NCI-H748 (cell line): ENCODE measurements at regions not wholly inside any gene's neighbourhood (a gene's known extent, or its start where the extent isn't known, plus 50 kb on each side); places are given as distances from the start of the nearest gene placed in this dataset.

Experiments used
- DNase-seq: peaks from one replicate; lab custom pipeline; 2025; ENCODE audit not compliant: unreplicated experiment; lab: John Stamatoyannopoulos, UW

DNA sequence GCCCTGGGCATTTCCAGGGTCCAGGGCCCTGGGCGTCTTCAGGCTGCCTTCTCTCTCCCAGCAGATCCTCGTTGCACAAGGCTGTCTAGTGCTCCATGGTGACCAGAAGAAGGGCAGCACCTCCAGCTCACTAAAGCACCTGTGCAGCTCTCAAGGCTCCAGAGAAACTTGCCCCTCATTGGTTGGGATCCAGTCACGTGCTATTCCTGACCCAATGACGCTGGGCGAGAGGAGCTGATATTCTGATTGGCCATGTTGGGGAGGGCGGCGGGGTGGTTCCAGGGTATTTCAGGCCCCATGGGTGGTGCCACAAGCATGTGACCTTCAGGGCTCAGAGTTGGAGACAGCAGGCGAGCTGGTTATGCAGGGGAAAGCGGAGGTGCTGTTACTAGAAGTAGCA lies 309.1 kb downstream of the TOX3 start:
- DNase-seq, result no peak

DNA sequence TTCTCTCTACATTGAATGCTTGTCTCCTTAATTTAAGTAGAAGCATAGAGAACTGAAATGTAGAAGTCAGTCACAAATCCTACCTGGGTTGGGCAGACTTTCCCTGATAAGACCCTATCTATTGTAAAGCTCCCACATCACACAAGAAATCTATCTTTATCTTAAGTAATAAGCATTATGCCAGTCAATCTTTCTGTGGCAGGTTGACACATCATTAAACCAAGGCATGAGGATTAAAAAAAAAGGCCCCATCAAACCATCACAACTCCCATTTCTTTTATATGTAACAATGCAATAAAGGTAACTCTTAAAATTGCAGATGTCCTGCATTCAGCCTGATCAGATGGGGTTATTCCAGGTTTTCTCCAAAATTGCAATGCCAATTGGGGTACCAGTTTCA lies 311.8 kb downstream of the TOX3 start:
- no peak for DNase-seq

DNA sequence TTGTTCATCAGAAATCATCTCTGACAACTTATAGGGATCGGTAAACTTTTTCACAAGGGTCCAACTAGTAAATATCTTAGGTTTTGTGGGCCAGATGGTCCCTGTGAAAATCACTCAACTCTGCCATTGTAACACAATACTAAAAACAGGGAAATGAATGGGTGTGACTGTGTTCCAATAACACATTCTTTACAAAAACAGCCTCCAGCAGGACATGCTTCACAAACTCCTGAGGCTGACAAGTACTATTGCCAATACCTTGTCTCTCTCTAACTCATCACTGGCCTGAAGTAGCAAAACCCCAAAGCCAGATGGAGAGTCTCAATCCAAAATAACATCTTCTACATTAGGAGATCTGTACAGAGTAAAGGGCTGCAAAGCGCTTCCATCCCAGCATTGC lies 312.3 kb downstream of the TOX3 start:
- DNase-seq, result peak; percentile 3

DNA sequence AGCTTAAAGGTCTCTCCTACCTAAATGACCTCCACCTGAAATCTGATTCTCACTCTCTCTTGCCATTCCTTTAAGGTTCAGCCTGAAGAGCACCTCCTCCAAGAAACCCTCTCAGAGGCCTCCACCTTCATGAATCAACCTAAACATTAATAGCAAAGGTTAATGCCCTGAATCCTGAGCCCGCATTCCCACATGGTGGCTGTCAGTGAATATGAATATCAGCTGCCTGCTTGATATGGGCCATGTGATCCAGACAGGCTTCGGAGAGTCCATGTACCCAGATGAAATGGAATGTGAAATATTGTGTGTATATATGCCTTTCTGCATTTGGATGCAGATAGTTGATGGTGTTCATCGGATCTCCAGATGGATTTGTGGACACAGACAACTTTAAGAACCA lies 317.5 kb downstream of the TOX3 start:
- no peak for DNase-seq

DNA sequence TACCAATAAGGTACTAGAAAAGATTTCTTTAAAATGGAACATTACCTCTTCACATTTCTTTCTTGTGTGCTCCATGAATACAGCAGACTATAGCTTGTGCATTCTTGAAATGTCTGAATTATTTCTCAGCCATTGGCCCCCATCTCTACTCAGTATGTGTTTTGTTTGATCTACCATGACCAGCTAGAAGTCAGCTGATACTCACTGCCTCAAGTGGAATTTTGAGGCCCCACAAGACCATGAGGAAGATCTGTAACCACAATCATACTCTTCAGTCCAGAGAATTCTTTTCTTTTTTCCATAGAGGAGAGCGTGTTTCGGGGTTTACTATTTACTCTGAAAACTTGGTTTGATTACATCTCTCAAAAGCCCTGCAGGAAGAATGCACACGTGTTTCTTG lies 319.1 kb downstream of the TOX3 start:
- DNase-seq, result no peak

DNA sequence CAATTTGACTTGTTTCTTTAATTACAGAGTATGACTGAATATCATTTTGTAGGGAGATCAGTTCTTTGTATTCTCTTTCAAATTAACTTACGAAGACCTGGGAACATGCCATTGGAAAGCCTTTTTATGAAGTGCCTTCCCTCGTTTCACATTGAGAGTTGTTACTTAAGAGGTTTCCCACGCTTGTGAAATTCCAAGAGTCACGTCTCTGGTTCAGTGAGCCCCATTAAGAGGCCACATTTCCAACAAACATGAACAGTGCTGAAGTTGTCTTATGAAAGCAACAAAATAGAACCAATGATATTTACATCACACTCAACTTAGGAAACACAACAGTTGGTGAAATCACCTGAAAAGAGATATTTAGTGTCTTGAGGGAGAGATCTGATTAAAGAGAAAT lies 334.1 kb downstream of the TOX3 start:
- no peak for DNase-seq

DNA sequence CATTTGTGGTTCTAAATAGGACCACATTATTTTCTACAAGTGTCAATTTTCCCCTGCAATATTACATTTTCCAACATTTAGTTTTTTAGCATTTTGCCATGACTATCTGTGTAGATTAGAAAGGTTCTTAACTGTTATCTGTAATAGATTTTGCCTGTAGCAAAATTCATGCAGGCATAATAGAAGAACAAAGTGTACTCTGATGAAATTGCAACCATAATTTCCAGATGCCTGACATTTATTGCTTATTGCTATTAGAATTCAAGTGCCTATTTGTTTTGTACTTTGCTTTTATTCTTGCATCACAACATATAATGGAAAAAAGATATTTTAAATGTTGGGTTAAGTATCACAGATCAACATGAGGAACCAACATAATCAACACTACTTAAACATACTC lies 337.7 kb downstream of the TOX3 start:
- DNase-seq, result no peak

DNA sequence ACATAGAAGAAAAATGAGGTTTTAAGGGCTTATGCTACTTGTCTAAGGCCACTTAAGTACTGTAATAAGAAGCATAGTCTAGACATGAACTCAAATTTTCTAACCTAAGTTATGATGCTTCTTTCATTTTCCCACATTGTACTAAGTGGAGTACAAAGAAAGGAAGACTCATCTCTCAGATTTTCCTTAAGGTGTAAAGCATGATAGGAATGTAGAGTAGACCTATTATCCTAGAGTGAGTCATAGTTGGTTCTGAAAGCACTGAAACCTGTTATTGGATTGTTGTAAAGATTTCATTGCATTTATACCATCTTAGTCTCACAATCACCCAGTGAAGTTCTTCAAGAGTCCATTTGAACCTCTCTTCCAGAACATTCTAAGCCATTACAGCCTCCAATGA lies 343.8 kb downstream of the TOX3 start:
- DNase-seq, result no peak

DNA sequence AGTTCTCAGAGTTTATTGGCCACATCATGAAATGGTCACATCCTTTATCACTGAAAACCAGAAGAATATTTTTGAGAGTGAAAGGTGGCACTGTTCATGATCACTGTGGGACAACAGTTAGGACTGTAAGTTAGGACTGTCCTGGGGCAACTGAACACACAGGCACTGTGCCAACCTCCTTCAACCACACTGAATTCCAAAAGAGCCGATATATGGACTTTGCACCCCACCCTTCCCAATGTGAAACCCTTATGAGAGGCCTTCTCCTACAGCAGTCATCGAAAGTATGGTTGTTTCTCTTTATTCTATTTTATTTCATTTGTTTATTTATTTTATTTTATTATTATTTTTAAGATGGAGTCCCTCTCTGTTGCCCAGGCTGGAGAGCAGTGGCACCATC lies 353.5 kb downstream of the TOX3 start:
- no peak for DNase-seq

DNA sequence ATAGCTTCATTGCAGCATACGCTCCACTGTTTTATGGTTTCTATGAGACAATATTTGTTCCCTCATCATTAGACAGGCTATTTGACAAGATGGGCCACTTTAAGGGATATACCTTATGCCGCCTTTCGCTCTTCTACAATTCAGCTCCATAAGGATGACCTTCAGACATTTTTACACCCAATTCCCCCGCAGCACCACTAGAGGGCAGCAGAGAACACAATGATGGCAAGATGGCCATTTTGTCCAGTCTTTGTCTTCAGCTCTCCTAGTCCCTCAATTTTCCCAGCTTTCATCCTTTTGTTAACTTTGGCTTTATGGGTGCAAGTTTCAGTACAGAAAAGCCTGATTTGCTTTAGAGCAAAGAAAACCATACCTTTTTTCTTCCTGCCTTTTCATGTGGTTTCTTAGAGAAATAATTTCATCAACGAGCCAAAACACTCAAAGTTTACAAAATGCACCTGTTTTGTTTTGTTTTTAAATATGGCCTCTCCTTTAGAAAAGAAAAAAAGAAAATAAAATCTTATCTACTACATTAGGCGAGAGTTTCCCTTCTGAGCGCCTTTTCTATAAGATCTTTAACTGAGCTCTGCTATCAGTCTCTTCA lies 355.3 kb downstream of the TOX3 start:
- peak; percentile 84 for DNase-seq

DNA sequence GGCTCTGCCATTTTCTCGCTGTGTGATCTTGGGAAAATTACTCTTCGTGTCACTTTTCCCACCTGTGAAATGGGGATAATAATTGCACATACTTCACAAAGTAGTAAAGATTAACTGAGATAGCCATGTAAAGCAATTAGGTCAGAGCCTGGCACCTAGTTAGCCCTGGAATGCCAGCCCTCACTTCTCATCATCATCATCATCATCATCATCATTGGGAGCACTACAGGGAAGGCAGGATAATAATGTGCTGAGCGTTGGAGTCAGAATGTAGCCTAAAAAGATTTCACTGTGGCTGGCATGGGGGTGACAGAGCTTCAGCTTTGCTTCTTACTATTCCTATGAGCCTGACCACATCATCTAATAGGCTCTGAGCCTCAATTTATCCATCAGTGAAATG lies 362.6 kb downstream of the TOX3 start:
- no peak for DNase-seq

DNA sequence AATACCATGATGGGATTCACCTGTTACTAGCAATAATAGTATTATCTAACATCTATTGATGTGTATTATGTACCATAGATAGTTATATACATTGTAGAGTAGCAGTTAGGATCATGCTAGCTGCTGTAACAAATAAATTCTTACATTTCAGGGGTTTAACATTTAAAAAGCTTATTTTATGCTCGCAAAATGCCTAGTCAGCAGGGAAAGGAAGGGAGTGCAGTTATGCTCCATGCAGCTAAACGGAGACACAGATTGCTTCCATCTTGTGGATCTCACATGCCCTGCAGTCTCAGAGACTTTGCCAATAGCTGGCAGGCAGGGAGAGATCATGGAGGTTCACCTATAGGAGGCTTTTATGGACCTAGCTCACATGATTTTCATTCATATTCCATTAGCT lies 364.1 kb downstream of the TOX3 start:
- DNase-seq, result no peak

DNA sequence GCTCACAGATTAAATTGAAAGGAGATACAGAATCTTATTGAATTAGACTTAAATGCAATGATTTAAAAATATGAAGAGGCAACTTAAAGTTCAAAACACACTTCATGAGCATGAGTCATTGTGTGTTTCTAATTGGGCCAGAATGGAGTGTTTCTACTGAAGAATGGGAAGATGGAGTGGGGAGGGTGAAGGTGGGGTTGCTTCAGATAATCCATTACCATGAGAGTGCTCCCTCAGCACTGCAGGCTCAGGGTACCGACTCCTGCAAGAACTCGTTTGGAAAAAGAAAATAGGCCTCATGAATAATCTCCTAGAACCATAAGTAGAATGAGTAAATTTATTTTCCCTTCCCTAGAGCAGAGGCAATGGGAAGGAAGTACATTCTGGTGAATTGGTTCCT lies 372.8 kb downstream of the TOX3 start:
- no peak for DNase-seq

DNA sequence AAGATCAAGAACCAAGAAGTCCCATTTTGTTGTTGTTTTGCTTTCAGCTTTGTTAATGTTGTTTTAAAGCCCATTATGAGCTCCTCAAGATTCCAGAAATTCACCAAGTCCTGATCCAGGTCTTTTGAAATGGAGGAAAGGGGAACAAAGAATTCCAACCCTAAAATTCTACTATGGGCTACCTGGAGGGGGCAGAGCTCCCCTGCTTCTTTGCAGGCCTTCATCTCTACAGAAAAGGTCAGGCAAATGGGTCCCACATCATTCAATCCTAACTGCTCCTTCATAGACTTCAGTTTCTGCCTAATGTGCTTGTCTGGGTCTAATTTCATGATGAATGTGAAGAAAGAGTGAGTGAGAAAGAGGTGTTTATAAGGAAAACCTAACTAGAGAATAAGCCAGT lies 375.5 kb downstream of the TOX3 start:
- DNase-seq, result no peak

DNA sequence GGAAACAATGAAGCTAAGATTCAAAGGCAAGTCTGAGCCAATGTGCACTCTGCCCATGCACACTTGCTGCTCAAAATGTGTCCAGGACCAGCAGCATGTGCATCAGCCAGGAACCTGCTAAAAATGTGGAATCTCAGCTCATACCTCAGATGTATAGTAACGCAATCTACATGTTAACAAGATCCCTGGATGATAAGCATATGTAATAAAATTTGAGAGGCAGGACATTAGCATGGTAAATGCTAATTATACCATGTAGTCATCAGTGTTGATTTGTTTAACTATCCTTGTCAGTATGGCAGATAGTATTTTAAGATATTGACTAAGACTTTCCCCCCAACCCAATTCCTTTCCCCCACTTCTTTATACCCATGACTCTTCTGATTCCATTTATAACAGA lies 379.6 kb downstream of the TOX3 start:
- DNase-seq, result no peak

DNA sequence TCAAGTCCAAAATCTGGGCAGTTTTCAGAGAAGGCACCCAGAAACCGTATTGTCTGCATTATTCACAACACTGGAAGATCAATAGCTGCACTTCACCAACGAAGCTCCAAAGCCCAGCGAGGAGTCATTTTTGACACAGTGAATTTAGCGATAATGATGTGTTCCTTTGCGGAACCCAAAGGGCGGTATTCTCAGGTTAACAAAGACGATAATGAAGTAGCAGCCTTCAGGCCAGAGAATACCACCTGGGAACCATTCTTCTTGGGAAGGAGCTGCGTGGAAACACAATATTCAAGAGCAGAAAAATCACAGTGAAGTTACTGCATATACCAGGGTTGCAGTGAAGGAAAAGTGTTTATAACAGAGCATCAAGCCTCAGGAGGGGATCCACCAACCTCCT lies 381.0 kb downstream of the TOX3 start:
- no peak for DNase-seq

DNA sequence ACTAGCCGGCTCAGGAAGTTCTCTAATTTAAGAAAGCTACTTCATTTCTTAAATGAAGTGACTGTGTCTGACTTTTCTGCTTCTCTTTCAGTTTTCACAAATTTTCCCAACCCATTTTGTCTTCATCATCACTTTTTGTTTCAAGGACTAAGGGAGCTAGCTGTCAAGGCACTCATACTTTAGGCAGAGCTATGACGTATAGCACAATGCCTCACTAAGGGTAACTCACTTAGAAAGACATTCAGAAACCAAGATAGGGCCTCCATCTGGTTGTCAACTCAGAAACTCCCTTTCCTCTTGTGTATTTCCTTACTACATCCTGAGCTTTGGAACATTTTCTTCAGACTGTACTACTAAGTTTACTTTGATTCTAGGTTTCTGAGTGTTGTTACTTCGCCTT lies 397.9 kb downstream of the TOX3 start:
- DNase-seq, result no peak

DNA sequence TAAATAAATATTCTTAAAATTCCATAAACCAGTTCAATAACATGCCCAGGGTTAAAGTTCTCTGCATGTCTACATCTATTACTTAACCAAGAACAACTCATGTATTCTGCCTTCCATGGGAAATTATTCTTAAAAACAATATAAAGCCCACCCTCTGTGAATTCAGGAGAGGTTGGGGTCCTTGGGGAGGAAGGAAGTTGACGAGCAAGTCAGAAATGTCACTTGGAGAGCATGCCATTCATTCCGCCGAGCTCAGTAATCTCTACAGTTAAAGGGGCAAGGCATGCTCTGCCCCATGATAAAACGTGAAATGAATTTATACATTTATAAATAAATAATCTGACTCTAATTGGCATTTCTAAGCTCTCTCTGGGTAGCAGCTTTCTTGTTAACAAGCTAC lies 405.1 kb downstream of the TOX3 start:
- DNase-seq, result no peak

DNA sequence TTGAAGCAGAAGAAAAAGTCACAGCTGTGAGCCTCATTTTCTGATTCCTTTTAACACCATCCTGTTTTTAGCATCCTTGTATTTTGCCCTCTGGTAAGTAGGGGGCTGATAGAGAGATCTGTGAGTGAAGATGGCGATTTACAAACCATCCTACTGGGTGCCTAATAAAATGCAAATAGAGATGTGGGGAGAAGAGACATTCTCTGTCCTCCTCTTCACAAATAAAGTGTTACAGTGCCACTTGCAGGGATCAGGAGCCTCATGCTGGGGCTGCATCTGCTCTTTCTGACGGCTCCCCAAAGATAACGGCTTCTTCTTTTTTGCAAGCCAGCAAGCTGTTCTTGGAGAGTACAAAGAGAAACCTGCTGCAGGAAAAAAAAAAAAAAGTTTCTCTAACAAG lies 418.6 kb downstream of the TOX3 start:
- no peak for DNase-seq

DNA sequence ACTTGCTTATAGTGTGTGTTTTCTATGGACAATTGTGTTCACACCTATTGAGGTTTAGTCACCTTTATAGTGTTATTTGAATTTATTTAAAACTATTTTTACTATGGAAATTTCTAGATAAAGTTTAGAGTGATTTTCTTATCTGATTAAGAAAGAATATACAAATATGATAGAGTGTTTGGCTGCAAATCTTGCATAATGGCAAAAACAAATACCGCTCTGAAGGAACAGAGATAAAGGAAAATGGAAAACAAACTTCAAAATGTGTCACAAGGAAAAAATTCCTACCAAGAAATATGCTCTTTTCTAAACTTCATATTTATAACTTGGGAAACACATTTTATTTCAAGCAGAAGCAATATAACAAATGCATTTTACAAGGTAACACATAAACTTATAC lies 423.1 kb downstream of the TOX3 start:
- no peak for DNase-seq

DNA sequence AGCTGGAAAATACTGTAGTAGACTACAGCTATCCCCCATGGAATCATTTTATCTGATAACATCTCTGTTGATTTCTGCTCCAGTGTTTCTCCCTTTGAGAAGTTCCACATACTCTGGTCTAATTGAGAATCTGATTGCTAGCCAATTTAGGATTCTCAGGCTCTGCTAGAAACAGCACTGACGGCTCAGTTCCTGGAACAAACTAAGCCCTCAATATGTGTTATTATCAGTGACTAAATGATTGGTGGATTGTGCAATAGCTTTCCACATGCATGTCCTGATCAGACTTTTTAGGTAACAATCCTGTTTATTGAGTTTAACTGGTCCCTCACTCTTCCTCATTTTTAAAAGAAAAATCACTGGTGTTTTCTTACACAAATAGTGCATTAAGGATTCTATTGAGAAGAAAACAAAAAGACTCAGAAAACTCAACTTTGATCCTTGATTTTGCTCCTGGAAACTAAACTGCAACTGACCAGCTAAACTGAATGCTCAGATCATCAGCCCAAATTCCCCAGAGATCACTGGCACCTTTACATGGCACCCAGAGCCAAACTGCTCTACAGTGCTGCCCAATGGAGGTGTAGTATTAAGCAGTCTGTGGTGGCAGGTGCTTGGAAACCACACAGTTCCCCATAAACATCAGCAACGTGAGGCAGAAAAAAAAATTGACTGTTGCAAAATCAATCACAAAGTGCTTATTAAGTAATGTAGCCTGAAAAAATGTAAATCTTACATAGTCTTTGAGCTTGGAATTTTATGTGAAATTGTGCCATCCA lies 423.7 kb downstream of the TOX3 start:
- no peak for DNase-seq

DNA sequence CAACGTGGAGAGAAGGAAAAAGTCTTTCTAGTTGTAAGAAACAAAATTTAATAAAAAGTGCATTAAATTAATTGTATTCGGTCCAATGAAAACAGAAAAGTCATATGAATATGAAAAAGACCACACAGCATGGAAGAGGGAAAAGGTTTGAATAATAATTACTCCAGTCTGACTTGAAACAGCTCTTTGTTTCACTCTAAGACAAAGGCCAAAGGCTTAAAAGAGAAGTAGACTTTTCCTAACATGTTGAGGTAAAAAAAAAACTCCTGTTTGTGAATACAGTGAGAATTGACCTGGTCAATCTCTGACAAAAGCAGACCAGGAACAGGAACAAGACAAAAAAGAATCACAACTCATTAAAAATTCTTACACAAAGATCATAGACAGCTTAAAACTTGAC lies 429.8 kb downstream of the TOX3 start:
- no peak for DNase-seq

DNA sequence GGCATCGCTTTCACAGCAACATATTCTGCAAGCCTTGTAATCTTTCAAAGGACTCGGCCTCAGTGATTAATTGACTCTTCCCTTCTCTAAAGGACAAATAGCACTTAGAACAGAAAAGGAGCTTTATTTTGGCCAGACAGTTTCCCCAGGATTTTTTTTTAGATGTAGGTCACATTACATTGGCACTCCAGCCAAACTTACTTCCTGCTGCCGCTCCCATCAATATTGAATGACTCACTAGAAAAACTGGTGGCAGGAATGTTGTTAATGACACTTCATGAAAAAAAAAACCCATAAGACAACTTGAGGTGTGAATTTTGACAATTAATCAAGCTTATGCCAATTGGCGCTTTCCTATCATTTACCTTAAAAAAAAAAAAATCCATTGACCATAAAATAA lies 432.6 kb downstream of the TOX3 start:
- no peak for DNase-seq
